Ovary (tissue), 7 donors: ENCODE measurements at regions not wholly inside any gene's neighbourhood (a gene's known extent, or its start where the extent isn't known, plus 50 kb on each side); places are given as distances from the start of the nearest gene placed in this dataset.
A peak's percentile ranks its signal among the peaks of the same experiment; 100 is the strongest.

Experiments
- DNase-seq, 5 donors: peaks; one replicate each; pipeline ENCODE4 v3.0.0-alpha.2; 2019 to 2020
- H3K27ac ChIP-seq, 2 donors: fragments of 200-600 bp; one replicate each; pipeline versions ENCODE4 v1.5.1 to v1.8.0; 2019 to 2022
- H3K27me3 ChIP-seq: fragments of 200-600 bp; one replicate; pipeline ENCODE4 v1.8.0; 2022
- H3K36me3 ChIP-seq: fragments of 200-600 bp; sonication (generic); one replicate; pipeline ENCODE4 v1.5.1; 2019
- H3K4me1 ChIP-seq: one replicate; pipeline ENCODE4 v1.8.1; 2013; ENCODE audit warnings: mild to moderate bottlenecking, moderate library complexity; ENCODE audit not compliant: insufficient read depth
- H3K4me3 ChIP-seq: fragments of 200-600 bp; sonication (generic); one replicate; pipeline ENCODE4 v1.5.1; 2017
- H3K9me3 ChIP-seq, 2 donors: fragments of 200-600 bp in 1 of 2; sonication (generic) in 1 of 2; one replicate each; pipeline versions ENCODE4 v1.5.1 to v1.8.1; 2013 to 2019; ENCODE audit warnings: mild to moderate bottlenecking in 1 of 2, moderate library complexity in 1 of 2
- CTCF ChIP-seq, 3 donors: fragments of 450-650 bp in 2 of 3; fragments of 200-600 bp in 1 of 3; IDR thresholded peaks; one replicate each; pipeline versions ENCODE4 v1.5.1 to v1.8.0; 2016 to 2022; ENCODE audit warnings: antibody characterized with exemption in 3 of 3, mild to moderate bottlenecking in 1 of 3
- EP300 ChIP-seq: sonication (generic); formaldehyde crosslinking; IDR thresholded peaks from one replicate; pipeline ENCODE4 v1.6.1; 2017; ENCODE audit warnings: antibody characterized with exemption
- POLR2A ChIP-seq: fragments of 450-650 bp; IDR thresholded peaks from one replicate; pipeline ENCODE4 v1.6.1; 2017; ENCODE audit warnings: antibody characterized with exemption, mild to moderate bottlenecking, moderate library complexity
- WGBS, 3 donors: extraction: QIAGEN DNeasy Blood & Tissue Kit in 1 of 3; methylation state at CpG; one replicate each; pipeline versions ENCODE4 v1.1.5 to v1.1.7; 2013 to 2017; 5-methylcytosine and 5-hydroxymethylcytosine counted together
- intact Hi-C, 4 donors: fragments of 100-400 bp; cut with DNase I; formaldehyde crosslinking; loops; one replicate each; pipeline versions ENCODE4 v1.11.0 to v1.15.1; 2022 to 2023
- donor health status: DM: no; HTN: no; CAD: no; lungs with moderate emphysema.
- donor health status: DM: no; HTN: no; CAD: no.
- donor health status: Bipolar disorder and iron deficiency.
- donor health status: DM: no; HTN: no; CAD: no.
- donor health status: DM: yes; HTN: yes; CAD: no.

DNA sequence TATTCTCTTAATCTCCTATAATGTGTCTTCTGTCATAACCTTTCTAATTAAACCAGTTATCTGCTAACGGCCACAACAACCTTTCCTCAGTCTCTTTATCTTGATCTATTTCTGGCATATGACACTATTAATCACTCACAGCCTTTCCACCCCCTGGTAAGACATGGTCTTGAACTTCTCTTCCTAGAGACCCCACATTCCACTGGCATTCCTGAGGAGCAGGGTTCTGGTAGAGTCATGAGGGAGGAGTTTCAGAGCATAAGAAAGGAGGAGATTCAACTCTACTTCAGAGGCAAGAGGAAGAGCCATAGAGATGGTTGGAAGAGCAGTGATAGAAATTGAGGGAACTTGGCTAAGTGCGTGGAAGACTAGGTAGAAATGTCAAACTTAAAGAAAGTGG is 325.6 kb downstream of the BLID start:
- intact Hi-C loops = no loop called here

GRCh38 chr11:121780971-121781370 is 328.2 kb upstream of the SORL1-AS1 start:
- DNase-seq = peak; percentile 46 to 71 (median 68)
- no peaks in the 10 kb centered on the region for H3K4me1 ChIP-seq
- no peaks in the 10 kb centered on the region for H3K9me3 ChIP-seq
- H3K27ac ChIP-seq = no peak overlapping the region
- no peaks in the 10 kb centered on the region for H3K36me3 ChIP-seq
- whole genome bisulfite sequencing, 3 donors = 4 to 14% (median 8%) methylated on average over 2 of the region's 2 CpGs
- TF ChIP-seq EP300 (no peak), POLR2A (no peak), CTCF (IDR thresholded peaks at IDR 0.05) (no peak)
- no peaks in the 10 kb centered on the region for H3K27me3 ChIP-seq
- intact Hi-C loops = no loop called here
- H3K4me3 ChIP-seq = no peak overlapping the region

More for the DNA sequence above, 325.6 kb downstream of the BLID start:
- DNase-seq = no peak
- H3K36me3 ChIP-seq = no peaks in the 10 kb centered on the region
- H3K27me3 ChIP-seq = no peaks in the 10 kb centered on the region
- 88 to 90% (median 89%) methylated on average over 2 of the region's 2 CpGs for WGBS, 3 donors
- no peaks in the 10 kb centered on the region for H3K9me3 ChIP-seq
- H3K4me1 ChIP-seq = peaks cover 7% of the 10 kb centered on the region
- H3K4me3 ChIP-seq = no peak overlapping the region
- no peak overlapping the region for H3K27ac ChIP-seq
- TF ChIP-seq EP300 = no peak
- no peak for TF ChIP-seq CTCF (IDR thresholded peaks at IDR 0.05)
- no peak for TF ChIP-seq POLR2A

DNA sequence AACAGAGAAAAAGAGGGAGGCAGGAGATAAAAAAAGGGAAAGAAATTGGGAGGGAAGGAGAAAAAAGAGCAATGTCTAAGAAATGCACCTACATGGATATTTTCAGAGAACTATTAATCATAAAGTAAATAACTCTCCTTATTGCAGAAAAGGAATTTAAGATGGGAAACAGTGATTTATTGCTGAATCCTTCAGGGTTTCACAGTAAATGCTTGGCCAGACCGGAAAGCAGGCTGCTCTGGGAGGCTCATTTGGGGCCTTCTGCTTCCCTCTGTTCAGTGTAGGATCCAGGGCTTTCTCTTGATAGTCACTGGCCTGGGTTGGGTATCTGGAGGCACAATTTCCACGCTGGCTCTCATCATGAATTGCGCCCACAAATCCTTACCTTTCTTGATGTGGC is 324.3 kb upstream of the SORL1-AS1 start:
- 60 to 72% (median 66%) methylated on average over 3 of the region's 3 CpGs for WGBS, 3 donors
- TF ChIP-seq EP300 = no peak
- no peak for TF ChIP-seq CTCF (IDR thresholded peaks at IDR 0.05)
- intact Hi-C loops = no loop called here
- Histone ChIP-seq H3K4me3 (no peak overlapping the region), H3K36me3 (no peaks in the 10 kb centered on the region), H3K4me1 (no peaks in the 10 kb centered on the region), H3K9me3 (no peaks in the 10 kb centered on the region), H3K27ac (no peak overlapping the region), H3K27me3 (no peaks in the 10 kb centered on the region)
- no peak for DNase-seq

DNA sequence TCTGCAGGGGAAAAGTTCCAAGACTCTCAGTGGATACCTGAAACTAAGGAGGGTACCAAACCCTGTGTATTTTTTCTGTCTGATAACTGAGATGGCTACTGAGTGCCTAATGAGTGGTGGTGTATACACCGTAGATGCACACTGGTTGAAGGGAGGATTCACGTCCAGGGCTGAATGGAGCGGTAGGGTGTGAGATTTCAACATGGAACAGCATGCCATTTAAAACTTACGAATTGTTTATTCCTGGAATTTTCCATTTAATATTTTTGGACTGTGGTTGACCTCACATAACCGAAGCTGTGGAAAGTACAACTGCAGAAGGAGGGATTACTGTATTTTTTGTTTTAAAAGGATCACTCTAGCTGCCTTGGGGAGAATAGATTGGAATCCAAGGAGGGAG is 322.5 kb upstream of the SORL1-AS1 start:
- intact Hi-C loops = no loop called here
- TF ChIP-seq POLR2A = no peak
- TF ChIP-seq CTCF (IDR thresholded peaks at IDR 0.05) = no peak
- no peak for TF ChIP-seq EP300
- Histone ChIP-seq H3K9me3 (no peaks in the 10 kb centered on the region), H3K36me3 (no peaks in the 10 kb centered on the region), H3K4me1 (no peaks in the 10 kb centered on the region), H3K27ac (no peak overlapping the region), H3K27me3 (no peaks in the 10 kb centered on the region), H3K4me3 (no peak overlapping the region)
- DNase-seq = no peak
- 29 to 56% (median 47%) methylated on average over 5 of the region's 5 CpGs for whole genome bisulfite sequencing, 3 donors

- intact Hi-C loops = no loop called here
- TF ChIP-seq EP300 (no peak), CTCF (IDR thresholded peaks at IDR 0.05) (no peak), POLR2A (no peak)
- H3K4me3 ChIP-seq = no peak overlapping the region
- WGBS, 3 donors = 71 to 77% (median 75%) methylated on average over 2 of the region's 2 CpGs
- no peak for DNase-seq
- H3K27me3 ChIP-seq = no peaks in the 10 kb centered on the region
- H3K9me3 ChIP-seq = no peaks in the 10 kb centered on the region
- no peak overlapping the region for H3K27ac ChIP-seq
- H3K36me3 ChIP-seq = no peaks in the 10 kb centered on the region
- no peaks in the 10 kb centered on the region for H3K4me1 ChIP-seq
These were observed 320.3 kb upstream of the SORL1-AS1 start for GRCh38 chr11:121773076-121773475.
